GM12891 (cell line): ENCODE measurements at regions not wholly inside any gene's neighbourhood (a gene's known extent, or its start where the extent isn't known, plus 50 kb on each side); places are given as distances from the start of the nearest gene placed in this dataset.

Source experiments
- PAX5 ChIP-seq: IDR thresholded peaks from 2 replicates; pipeline ENCODE4 v1.6.1; 2011; ENCODE audit warnings: low read length, moderate library complexity, mild to moderate bottlenecking; ENCODE audit not compliant: insufficient read depth, severe bottlenecking
- POLR2A ChIP-seq: IDR thresholded peaks from 2 replicates; pipeline ENCODE4 v1.6.1; 2011; ENCODE audit warnings: low read depth, low read length, control low read depth
- POLR2AphosphoS5 ChIP-seq: IDR thresholded peaks from 2 replicates; pipeline ENCODE4 v1.6.1; 2011; ENCODE audit warnings: low read depth, low read length, control low read depth
- POU2F2 ChIP-seq: IDR thresholded peaks from 2 replicates; pipeline ENCODE4 v1.6.1; 2011; ENCODE audit warnings: low read depth, mild to moderate bottlenecking, control low read depth, low read length, moderate library complexity
- SPI1 ChIP-seq: IDR thresholded peaks from 2 replicates; pipeline ENCODE4 v1.6.1; 2011; ENCODE audit warnings: low read depth, low read length, control low read depth
- TAF1 ChIP-seq: IDR thresholded peaks from 2 replicates; pipeline ENCODE4 v1.6.1; 2011; ENCODE audit warnings: low read depth, low read length, control low read depth

GRCh38 chr5:52255308-52255707 is 532.4 kb upstream of the ITGA1 start:
- no peak for TF ChIP-seq PAX5
- no peak for TF ChIP-seq TAF1
- no peak for TF ChIP-seq POLR2AphosphoS5
- TF ChIP-seq POLR2A = no peak
- TF ChIP-seq POU2F2 = no peak
- TF ChIP-seq SPI1 = no peak
